Esophagus muscularis mucosa (tissue), 3 donors: ENCODE measurements at regions not wholly inside any gene's neighbourhood (a gene's known extent, or its start where the extent isn't known, plus 50 kb on each side); places are given as distances from the start of the nearest gene placed in this dataset.

ENCODE experiments used
- CTCF ChIP-seq, 3 experiments: fragments of 200-600 bp in 2 of 3; fragments of 450-650 bp in 1 of 3; sonication (generic) in 2 of 3; IDR thresholded peaks; one replicate each; pipeline ENCODE4 v1.5.1; 2017 to 2019; ENCODE audit warnings: antibody characterized with exemption in 3 of 3, mild to moderate bottlenecking in 2 of 3, moderate library complexity in 1 of 3
- POLR2AphosphoS5 ChIP-seq, 2 donors: sonication (generic); formaldehyde crosslinking; IDR thresholded peaks; one replicate each; pipeline ENCODE4 v1.6.1; 2017; ENCODE audit warnings: antibody characterized with exemption in 2 of 2

- TF ChIP-seq CTCF (IDR thresholded peaks at IDR 0.05): no peak
- TF ChIP-seq POLR2AphosphoS5 (IDR thresholded peaks at IDR 0.05): no peak
Observed at GRCh38 chr12:75822416-75822815, 209.2 kb downstream of the PHLDA1 start.
